ENCODE measurements at regions not wholly inside any gene's neighbourhood (a gene's known extent, or its start where the extent isn't known, plus 50 kb on each side); places are given as distances from the start of the nearest gene placed in this dataset.
A peak's percentile ranks its signal among the peaks of the same experiment; 100 is the strongest.

GRCh38 chr4:125505621-125506020, 190.9 kb downstream of the FAT4 start:
- FAIRE-seq = no peak

GRCh38 chr4:125507141-125507540, 192.4 kb downstream of the FAT4 start:
- DNase-seq (ENCODE audit: insufficient read length, low spot score) (no peak), FAIRE-seq (no peak)

More at GRCh38 chr4:125505621-125506020, 190.9 kb downstream of the FAT4 start:
- DNase-seq (ENCODE audit: insufficient read length, low spot score) = no peak

GRCh38 chr4:125511715-125512114, 197.0 kb downstream of the FAT4 start:
- FAIRE-seq (no peak), DNase-seq (ENCODE audit: insufficient read length, low spot score) (no peak)

- DNase-seq (ENCODE audit: insufficient read length, low spot score) (no peak), FAIRE-seq (no peak)
Observed at GRCh38 chr4:125515016-125515415, 200.3 kb downstream of the FAT4 start.

GRCh38 chr4:125517831-125518230, 203.1 kb downstream of the FAT4 start:
- no peak for DNase-seq (ENCODE audit: insufficient read length, low spot score)
- FAIRE-seq = no peak

GRCh38 chr4:125518281-125518680, 203.5 kb downstream of the FAT4 start:
- no peak for FAIRE-seq
- no peak for DNase-seq (ENCODE audit: insufficient read length, low spot score)

GRCh38 chr4:125519371-125520146, 204.8 kb downstream of the FAT4 start:
- DNase-seq (ENCODE audit: insufficient read length, low spot score) (no peak), FAIRE-seq (no peak)

GRCh38 chr4:125520258-125520990, 205.7 kb downstream of the FAT4 start:
- FAIRE-seq (no peak), DNase-seq (ENCODE audit: insufficient read length, low spot score) (peak; percentile 5)

GRCh38 chr4:125522588-125522987, 207.8 kb downstream of the FAT4 start:
- FAIRE-seq (no peak), DNase-seq (ENCODE audit: insufficient read length, low spot score) (no peak)

- no peak for FAIRE-seq
- no peak for DNase-seq (ENCODE audit: insufficient read length, low spot score)
Observed at GRCh38 chr4:125522992-125523391, 208.2 kb downstream of the FAT4 start.

GRCh38 chr4:125526420-125526819, 211.7 kb downstream of the FAT4 start:
- FAIRE-seq = no peak

GRCh38 chr4:125527681-125528080, 212.9 kb downstream of the FAT4 start:
- FAIRE-seq (no peak), DNase-seq (ENCODE audit: insufficient read length, low spot score) (no peak)

More at GRCh38 chr4:125526420-125526819, 211.7 kb downstream of the FAT4 start:
- no peak for DNase-seq (ENCODE audit: insufficient read length, low spot score)

GRCh38 chr4:125529071-125529470, 214.3 kb downstream of the FAT4 start:
- FAIRE-seq (no peak), DNase-seq (ENCODE audit: insufficient read length, low spot score) (no peak)

- DNase-seq (ENCODE audit: insufficient read length, low spot score) = no peak
- FAIRE-seq = no peak
Observed at GRCh38 chr4:125538670-125539069, 223.9 kb downstream of the FAT4 start.

GRCh38 chr4:125539691-125540090, 224.9 kb downstream of the FAT4 start:
- DNase-seq (ENCODE audit: insufficient read length, low spot score) = no peak
- FAIRE-seq = no peak

GRCh38 chr4:125541836-125542385, 227.2 kb downstream of the FAT4 start:
- FAIRE-seq (no peak), DNase-seq (ENCODE audit: insufficient read length, low spot score) (no peak)

- DNase-seq (ENCODE audit: insufficient read length, low spot score) = no peak
- no peak for FAIRE-seq
Observed at GRCh38 chr4:125546272-125546671, 231.5 kb downstream of the FAT4 start.

- DNase-seq (ENCODE audit: insufficient read length, low spot score) = no peak
- no peak for FAIRE-seq
Observed at GRCh38 chr4:125547836-125548235, 233.1 kb downstream of the FAT4 start.

GRCh38 chr4:125550769-125551168, 236.0 kb downstream of the FAT4 start:
- DNase-seq (ENCODE audit: insufficient read length, low spot score) (no peak), FAIRE-seq (no peak)

GRCh38 chr4:125551466-125551865, 236.7 kb downstream of the FAT4 start:
- FAIRE-seq = no peak
- no peak for DNase-seq (ENCODE audit: insufficient read length, low spot score)

GRCh38 chr4:125551967-125552366, 237.2 kb downstream of the FAT4 start:
- FAIRE-seq (no peak), DNase-seq (ENCODE audit: insufficient read length, low spot score) (no peak)

GRCh38 chr4:125572601-125573000, 257.8 kb downstream of the FAT4 start:
- no peak for DNase-seq (ENCODE audit: insufficient read length, low spot score)
- no peak for FAIRE-seq

Measured in HTR-8/SVneo (cell line).